H9 (cell line): ENCODE measurements at regions not wholly inside any gene's neighbourhood (a gene's known extent, or its start where the extent isn't known, plus 50 kb on each side); places are given as distances from the start of the nearest gene placed in this dataset.

Experiments used
- DNase-seq: peaks from one replicate; pipeline ENCODE4 v3.0.0-alpha.2; 2017
- H2AFZ ChIP-seq: one replicate; pipeline ENCODE4 v1.6.1; 2013; ENCODE audit warnings: mild to moderate bottlenecking, low read length, control low read depth, moderate library complexity
- H2AK5ac ChIP-seq: 2 replicates; pipeline ENCODE4 v1.6.1; 2013; ENCODE audit warnings: low read length, control low read depth, mixed read lengths; ENCODE audit not compliant: insufficient read length
- H2BK120ac ChIP-seq: one replicate; pipeline ENCODE4 v1.6.1; 2013; ENCODE audit warnings: low read depth, mild to moderate bottlenecking, low read length, control low read depth, inconsistent platforms; ENCODE audit not compliant: poor library complexity, severe bottlenecking
- H2BK12ac ChIP-seq: 2 replicates; pipeline ENCODE4 v1.6.1; 2013; ENCODE audit warnings: low read length, control low read depth, mixed read lengths, low read depth; ENCODE audit not compliant: insufficient read length
- H2BK15ac ChIP-seq: 2 replicates; pipeline ENCODE4 v1.6.1; 2013; ENCODE audit warnings: low read depth, low read length, control low read depth
- H2BK20ac ChIP-seq: one replicate; pipeline ENCODE4 v1.6.1; 2013; ENCODE audit warnings: low read depth, mild to moderate bottlenecking, low read length, control low read depth, inconsistent platforms; ENCODE audit not compliant: poor library complexity, severe bottlenecking
- H2BK5ac ChIP-seq: 2 replicates; pipeline ENCODE4 v1.6.1; 2013; ENCODE audit warnings: low read length, control low read depth, mixed read lengths; ENCODE audit not compliant: insufficient read length
- H3K14ac ChIP-seq: 2 replicates; pipeline ENCODE4 v1.6.1; 2013; ENCODE audit warnings: low read length, control low read depth; ENCODE audit not compliant: insufficient read depth
- H3K18ac ChIP-seq: 2 replicates; pipeline ENCODE4 v1.6.1; 2013; ENCODE audit warnings: low read depth, mild to moderate bottlenecking, mixed read lengths, low read length, control low read depth; ENCODE audit not compliant: insufficient read length
- H3K23ac ChIP-seq: 2 replicates; pipeline ENCODE4 v1.6.1; 2013; ENCODE audit warnings: low read length, control low read depth, mixed read lengths, low read depth; ENCODE audit not compliant: insufficient read length
- H3K23me2 ChIP-seq: 2 replicates; pipeline ENCODE4 v1.6.1; 2013; ENCODE audit warnings: low read depth, mild to moderate bottlenecking, mixed read lengths, low read length, control low read depth; ENCODE audit not compliant: insufficient read length, poor library complexity, severe bottlenecking
- H3K27ac ChIP-seq: 2 replicates; pipeline ENCODE4 v1.5.1; 2013; ENCODE audit warnings: low read length, control low read depth, mixed read lengths, low read depth; ENCODE audit not compliant: insufficient read length
- H3K27me3 ChIP-seq: 2 replicates; pipeline ENCODE4 v1.6.1; 2013; ENCODE audit warnings: low read length, control low read depth, inconsistent platforms; ENCODE audit not compliant: insufficient read depth
- H3K4ac ChIP-seq: 2 replicates; pipeline ENCODE4 v1.6.1; 2013; ENCODE audit warnings: low read depth, mild to moderate bottlenecking, control low read depth, inconsistent platforms, low read length, moderate library complexity
- H3K4me1 ChIP-seq: 2 replicates; pipeline ENCODE4 v1.6.1; 2013; ENCODE audit warnings: low read length, control low read depth, inconsistent platforms; ENCODE audit not compliant: insufficient read depth
- H3K4me2 ChIP-seq: 2 replicates; pipeline ENCODE4 v1.6.1; 2013; ENCODE audit warnings: low read length, control low read depth, mixed read lengths; ENCODE audit not compliant: insufficient read length, insufficient read depth
- H3K56ac ChIP-seq: 2 replicates; pipeline ENCODE4 v1.6.1; 2013; ENCODE audit warnings: low read depth, mild to moderate bottlenecking, mixed read lengths, low read length, control low read depth; ENCODE audit not compliant: insufficient read length
- H3K79me1 ChIP-seq: 2 replicates; pipeline ENCODE4 v1.6.1; 2013; ENCODE audit warnings: low read depth, mild to moderate bottlenecking, moderate library complexity, low read length, control low read depth, inconsistent platforms; ENCODE audit not compliant: insufficient read depth, poor library complexity, severe bottlenecking
- H3K79me2 ChIP-seq: 2 replicates; pipeline ENCODE4 v1.6.1; 2013; ENCODE audit warnings: low read length, control low read depth, inconsistent platforms; ENCODE audit not compliant: insufficient read depth
- H3K9ac ChIP-seq: 2 replicates; pipeline ENCODE4 v1.6.1; 2013; ENCODE audit warnings: low read length, control low read depth, mixed read lengths; ENCODE audit not compliant: insufficient read length; ENCODE audit errors: extremely low read depth
- H3K9me3 ChIP-seq: one replicate; pipeline ENCODE4 v1.6.1; 2013; ENCODE audit warnings: low read depth, low read length, inconsistent platforms; ENCODE audit not compliant: control insufficient read depth
- H3T11ph ChIP-seq: one replicate; pipeline ENCODE4 v1.6.1; 2013; ENCODE audit warnings: mild to moderate bottlenecking, low read length, control low read depth, inconsistent platforms
- H4K20me1 ChIP-seq: one replicate; pipeline ENCODE4 v1.6.1; 2013; ENCODE audit not compliant: control insufficient read depth, insufficient read length, insufficient read depth
- H4K5ac ChIP-seq: 2 replicates; pipeline ENCODE4 v1.6.1; 2013; ENCODE audit warnings: low read depth, mild to moderate bottlenecking, mixed read lengths, low read length, control low read depth; ENCODE audit not compliant: insufficient read length
- H4K8ac ChIP-seq: replicated peaks from 2 replicates; pipeline ENCODE4 v1.6.1; 2013; ENCODE audit warnings: low read length, control low read depth, mixed read lengths, low read depth; ENCODE audit not compliant: insufficient read length
- H4K91ac ChIP-seq: 2 replicates; pipeline ENCODE4 v1.6.1; 2013; ENCODE audit warnings: low read depth, mild to moderate bottlenecking, moderate library complexity, mixed read lengths, low read length, control low read depth; ENCODE audit not compliant: insufficient read length
- H3K27ac Mint-ChIP-seq, 3 experiments: 2 replicates in 2 of 3; 3 replicates in 1 of 3; pipeline ENCODE4 v1.8.0; 2020 to 2021; ENCODE audit warnings: mixed read lengths in 3 of 3, mild to moderate bottlenecking in 1 of 3, moderate library complexity in 1 of 3
- H3K27me3 Mint-ChIP-seq: 2 replicates; pipeline ENCODE4 v1.8.0; 2021; ENCODE audit warnings: low read depth, mild to moderate bottlenecking, moderate library complexity, mixed read lengths
- H3K36me3 Mint-ChIP-seq, 3 experiments: 2 replicates in 2 of 3; 3 replicates in 1 of 3; pipeline ENCODE4 v1.8.0; 2020 to 2021; ENCODE audit warnings: low read depth in 3 of 3, mixed read lengths in 3 of 3; ENCODE audit not compliant: insufficient read depth in 1 of 3
- H3K4me1 Mint-ChIP-seq, 2 experiments: 2 replicates each; pipeline ENCODE4 v1.8.0; 2020; ENCODE audit warnings: mixed read lengths in 2 of 2
- H3K4me3 Mint-ChIP-seq, 2 experiments: 2 replicates in 1 of 2; 3 replicates in 1 of 2; pipeline ENCODE4 v1.8.0; 2020 to 2021; ENCODE audit warnings: mild to moderate bottlenecking in 2 of 2, mixed read lengths in 2 of 2, moderate library complexity in 1 of 2
- H3K9me3 Mint-ChIP-seq, 2 experiments: 2 replicates in 1 of 2; 3 replicates in 1 of 2; pipeline ENCODE4 v1.8.0; 2020; ENCODE audit warnings: mild to moderate bottlenecking in 2 of 2, mixed read lengths in 2 of 2, moderate library complexity in 1 of 2
- WGBS: extraction: QIAGEN DNeasy Blood & Tissue Kit; methylation state at CpG from one replicate; pipeline ENCODE4 v1.1.7; 2013; ENCODE audit warnings: missing lambda C conversion rate, low lambda C conversion rate, mixed read lengths; ENCODE audit not compliant: insufficient read length; ENCODE audit errors: extremely low coverage; 5-methylcytosine and 5-hydroxymethylcytosine counted together
- TF ChIP-seq, protein P1 (sequence below): fragments of 200-600 bp; sonication (generic); conservative IDR thresholded peaks from 3 replicates; pipeline ENCODE4 v1.8.0; 2021; ENCODE audit warnings: antibody characterized with exemption, mild to moderate bottlenecking

DNA sequence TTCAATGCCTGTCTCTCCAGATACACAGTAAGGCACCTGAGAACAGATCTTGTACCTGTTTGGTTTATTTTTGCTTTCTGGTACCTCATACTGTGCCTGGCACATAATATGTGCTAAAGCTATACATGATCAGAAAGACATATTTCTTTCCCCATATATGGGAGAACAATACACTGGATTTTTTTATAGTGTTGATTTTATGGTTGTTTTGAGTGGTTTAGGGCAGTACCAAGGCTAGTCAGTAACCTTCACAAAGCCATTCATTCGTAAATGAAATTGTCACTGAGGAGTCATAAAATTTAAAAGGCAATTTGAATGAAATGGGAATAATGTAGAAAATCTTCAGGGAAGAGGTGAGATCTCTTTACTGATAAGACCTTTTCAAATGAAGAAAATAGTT, 810.2 kb downstream of the TUSC7 start:
- Mint-ChIP-seq H3K27me3 (no peaks in the 10 kb centered on the region), H3K4me3 (no peak overlapping the region), H3K9me3 (no peaks in the 10 kb centered on the region), H3K27ac (peak overlapping the region in 1 of 3 experiments; percentile 46; a peak in 1 of 7 replicates), H3K36me3 (no peaks in the 10 kb centered on the region), H3K4me1 (peaks cover 15 to 16% of the 10 kb centered on the region in 2 experiments)
- no peak overlapping the region for H3K9ac ChIP-seq
- no peaks in the 10 kb centered on the region for H3K9me3 ChIP-seq
- H2BK12ac ChIP-seq, result no peak overlapping the region
- no CpG with 5 or more reads among the region's 1 CpG for WGBS
- no peak overlapping the region for H3T11ph ChIP-seq
- no peak overlapping the region for H3K14ac ChIP-seq
- H4K91ac ChIP-seq, result no peak overlapping the region
- no peak overlapping the region for H2BK5ac ChIP-seq
- no peak overlapping the region for H4K8ac ChIP-seq
- no peak overlapping the region for H4K5ac ChIP-seq
- H3K23ac ChIP-seq, result no peak overlapping the region
- no peaks in the 10 kb centered on the region for H4K20me1 ChIP-seq
- H2BK20ac ChIP-seq, result no peak overlapping the region
- no peak overlapping the region for H3K18ac ChIP-seq
- H3K4me2 ChIP-seq, result no peak overlapping the region
- H3K27ac ChIP-seq, result no peak overlapping the region
- no peak overlapping the region for H3K56ac ChIP-seq
- no peak overlapping the region for H3K4ac ChIP-seq
- no peaks in the 10 kb centered on the region for H3K79me1 ChIP-seq
- no peak overlapping the region for H2BK120ac ChIP-seq
- H2AK5ac ChIP-seq, result no peak overlapping the region
- no peaks in the 10 kb centered on the region for H3K27me3 ChIP-seq
- no peaks in the 10 kb centered on the region for H3K4me1 ChIP-seq
- no peak overlapping the region for H2AFZ ChIP-seq
- H3K79me2 ChIP-seq, result no peaks in the 10 kb centered on the region
- no peak for DNase-seq
- H3K23me2 ChIP-seq, result no peaks in the 10 kb centered on the region
- no peak overlapping the region for H2BK15ac ChIP-seq
- TF ChIP-seq, protein P1, sequence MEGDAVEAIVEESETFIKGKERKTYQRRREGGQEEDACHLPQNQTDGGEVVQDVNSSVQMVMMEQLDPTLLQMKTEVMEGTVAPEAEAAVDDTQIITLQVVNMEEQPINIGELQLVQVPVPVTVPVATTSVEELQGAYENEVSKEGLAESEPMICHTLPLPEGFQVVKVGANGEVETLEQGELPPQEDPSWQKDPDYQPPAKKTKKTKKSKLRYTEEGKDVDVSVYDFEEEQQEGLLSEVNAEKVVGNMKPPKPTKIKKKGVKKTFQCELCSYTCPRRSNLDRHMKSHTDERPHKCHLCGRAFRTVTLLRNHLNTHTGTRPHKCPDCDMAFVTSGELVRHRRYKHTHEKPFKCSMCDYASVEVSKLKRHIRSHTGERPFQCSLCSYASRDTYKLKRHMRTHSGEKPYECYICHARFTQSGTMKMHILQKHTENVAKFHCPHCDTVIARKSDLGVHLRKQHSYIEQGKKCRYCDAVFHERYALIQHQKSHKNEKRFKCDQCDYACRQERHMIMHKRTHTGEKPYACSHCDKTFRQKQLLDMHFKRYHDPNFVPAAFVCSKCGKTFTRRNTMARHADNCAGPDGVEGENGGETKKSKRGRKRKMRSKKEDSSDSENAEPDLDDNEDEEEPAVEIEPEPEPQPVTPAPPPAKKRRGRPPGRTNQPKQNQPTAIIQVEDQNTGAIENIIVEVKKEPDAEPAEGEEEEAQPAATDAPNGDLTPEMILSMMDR, result no peak
